Heart right ventricle (tissue), 16 donors: ENCODE measurements at regions not wholly inside any gene's neighbourhood (a gene's known extent, or its start where the extent isn't known, plus 50 kb on each side); places are given as distances from the start of the nearest gene placed in this dataset.

Source experiments
- ATAC-seq, 8 donors: fragments of 200-7000 bp; cut with Tn5 transposase; one replicate each; pipeline ENCODE4 v1.9.1; 2020; ENCODE audit warnings: mild to moderate bottlenecking in 8 of 8, moderate library complexity in 8 of 8, moderate number of reproducible peaks in 1 of 8
- DNase-seq, 2 donors: peaks; one replicate each; pipeline ENCODE4 v3.0.0-alpha.2; 2020
- H3K27ac ChIP-seq, 10 donors: fragments of 200-600 bp; sonication (generic) in 2 of 10; one replicate each; pipeline versions ENCODE4 v1.5.0 to v1.8.0; 2020 to 2022; ENCODE audit warnings: mild to moderate bottlenecking in 3 of 10
- H3K27me3 ChIP-seq, 7 donors: fragments of 200-600 bp; one replicate each; pipeline ENCODE4 v1.8.0; 2021 to 2022; ENCODE audit warnings: mild to moderate bottlenecking in 2 of 7
- H3K36me3 ChIP-seq, 9 donors: fragments of 200-600 bp; sonication (generic) in 1 of 9; one replicate each; pipeline versions ENCODE4 v1.5.0 to v1.8.0; 2020 to 2022; ENCODE audit warnings: mild to moderate bottlenecking in 2 of 9
- H3K4me1 ChIP-seq, 9 donors: fragments of 200-600 bp; sonication (generic) in 1 of 9; one replicate each; pipeline versions ENCODE4 v1.5.0 to v1.8.0; 2020 to 2022; ENCODE audit warnings: mild to moderate bottlenecking in 4 of 9
- H3K4me3 ChIP-seq, 10 donors: fragments of 200-600 bp; sonication (generic) in 2 of 10; one replicate each; pipeline versions ENCODE4 v1.5.0 to v1.8.0; 2020 to 2022; ENCODE audit warnings: mild to moderate bottlenecking in 7 of 10, moderate library complexity in 2 of 10
- H3K9me3 ChIP-seq, 11 donors: fragments of 200-600 bp in 10 of 11; sonication (generic) in 2 of 11; one replicate each; pipeline versions ENCODE4 v1.5.0 to v1.8.0; 2013 to 2022; ENCODE audit warnings: mild to moderate bottlenecking in 2 of 11, control low read depth in 1 of 11, moderate library complexity in 1 of 11
- WGBS, 2 donors: extraction: QIAGEN DNeasy Blood & Tissue Kit; methylation state at CpG; one replicate each; pipeline ENCODE4 v1.1.7; 2013; ENCODE audit warnings: inconsistent platforms in 1 of 2; 5-methylcytosine and 5-hydroxymethylcytosine counted together
- intact Hi-C, 10 donors: fragments of 100-400 bp; cut with DNase I; formaldehyde crosslinking; loops; one replicate each; pipeline versions ENCODE4 v1.11.1 to v1.14.2; 2022
- TF ChIP-seq, protein P1 (sequence below), 9 donors: fragments of 200-600 bp; sonication (generic) in 2 of 9; IDR thresholded peaks; one replicate each; pipeline versions ENCODE4 v1.5.0 to v1.8.0; 2021 to 2022; ENCODE audit warnings: antibody characterized with exemption in 9 of 9, mild to moderate bottlenecking in 5 of 9, moderate library complexity in 1 of 9
- donor health status: Arrhythmogenic right ventricular cardiomyopathy.
- donor health status: ischemic (EF 13 %, LVEDD 7.1; RV severe dilation, severe dysfunction).
- donor health status: healthy with polysubstance abuse.
- donor health status: DM: no; HTN: yes; CAD: no.
- donor health status: DM: no; HTN: no; CAD: no.
- donor health status: ischemic (EF 25% LVEDD 6.9; RV normal size, moderate dysfunction).
- donor health status: ischemic (EF 25% LVEDD 5.7; RV mildly dilated, moderate dysfunction).
- donor health status: healthy.
- donor health status: DM: yes; HTN: yes; CAD: no.
- donor health status: Ischemic cardiomyopathy.
- donor health status: ischemic (EF 35%, LVEDD 5.7; RV mildly dilated, moderate dysfunction).
- donor health status: nonischemic (EF 11% LVEDD 7.7; RV severe dilation, severe dysfunction).
- donor health status: DM: yes; HTN: yes; CAD: no.
- donor health status: PGD.
- donor health status: ischemic (EF 29% LVEDD 5.4; RV normal size, mild dysfunction).
- donor health status: nonischemic (EF 23%, LVEDD 6.1; RV moderate dilation, normal function).

DNA sequence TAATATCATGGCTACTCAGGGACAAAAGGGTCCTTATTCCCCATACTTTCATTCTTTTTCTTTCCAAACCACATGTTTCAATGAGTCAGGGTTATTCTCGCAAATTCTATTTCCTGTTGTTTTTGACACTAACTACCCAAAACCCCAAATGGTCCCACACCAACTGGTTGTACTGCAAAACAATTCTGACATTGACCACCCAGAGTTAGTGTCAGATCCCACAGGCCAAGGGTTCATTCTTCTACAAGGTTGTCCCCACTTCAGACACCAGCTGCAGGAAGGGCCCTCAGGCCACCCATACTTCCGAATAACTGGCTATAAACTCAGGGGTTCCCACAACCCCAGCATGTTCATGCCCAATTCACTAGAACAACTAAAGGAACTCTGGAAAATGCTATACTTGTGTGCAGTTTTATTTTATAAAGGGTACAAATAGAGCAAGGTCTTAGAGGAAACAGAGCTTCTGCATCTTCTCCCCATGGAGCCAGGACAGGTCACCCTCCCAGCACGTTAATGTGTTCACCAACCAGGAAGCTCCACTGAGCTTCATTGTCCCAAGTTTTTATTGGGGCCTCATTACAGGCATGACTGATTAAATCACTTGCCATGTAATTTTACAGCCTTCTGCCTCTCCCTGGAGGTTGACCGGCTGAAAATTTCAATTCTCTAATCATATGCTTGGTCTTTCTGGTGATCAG lies 334.8 kb downstream of the DRD1 start:
- Histone ChIP-seq H3K27me3 (peaks cover 0 to 13% (median 0%) of the 10 kb centered on the region in 7 donors), H3K36me3 (no peaks in the 10 kb centered on the region), H3K4me3 (no peak overlapping the region), H3K27ac (no peak overlapping the region), H3K4me1 (no peaks in the 10 kb centered on the region), H3K9me3 (peaks cover 0 to 16% (median 0%) of the 10 kb centered on the region in 11 donors)
- DNase-seq (no peak), ATAC-seq (no peak)
- intact Hi-C loops: no loop called here
- TF ChIP-seq, protein P1, sequence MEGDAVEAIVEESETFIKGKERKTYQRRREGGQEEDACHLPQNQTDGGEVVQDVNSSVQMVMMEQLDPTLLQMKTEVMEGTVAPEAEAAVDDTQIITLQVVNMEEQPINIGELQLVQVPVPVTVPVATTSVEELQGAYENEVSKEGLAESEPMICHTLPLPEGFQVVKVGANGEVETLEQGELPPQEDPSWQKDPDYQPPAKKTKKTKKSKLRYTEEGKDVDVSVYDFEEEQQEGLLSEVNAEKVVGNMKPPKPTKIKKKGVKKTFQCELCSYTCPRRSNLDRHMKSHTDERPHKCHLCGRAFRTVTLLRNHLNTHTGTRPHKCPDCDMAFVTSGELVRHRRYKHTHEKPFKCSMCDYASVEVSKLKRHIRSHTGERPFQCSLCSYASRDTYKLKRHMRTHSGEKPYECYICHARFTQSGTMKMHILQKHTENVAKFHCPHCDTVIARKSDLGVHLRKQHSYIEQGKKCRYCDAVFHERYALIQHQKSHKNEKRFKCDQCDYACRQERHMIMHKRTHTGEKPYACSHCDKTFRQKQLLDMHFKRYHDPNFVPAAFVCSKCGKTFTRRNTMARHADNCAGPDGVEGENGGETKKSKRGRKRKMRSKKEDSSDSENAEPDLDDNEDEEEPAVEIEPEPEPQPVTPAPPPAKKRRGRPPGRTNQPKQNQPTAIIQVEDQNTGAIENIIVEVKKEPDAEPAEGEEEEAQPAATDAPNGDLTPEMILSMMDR (IDR thresholded peaks at IDR 0.05): no peak
- WGBS, 2 donors: 85 to 90% methylated on average over 4 of the region's 4 CpGs

DNA sequence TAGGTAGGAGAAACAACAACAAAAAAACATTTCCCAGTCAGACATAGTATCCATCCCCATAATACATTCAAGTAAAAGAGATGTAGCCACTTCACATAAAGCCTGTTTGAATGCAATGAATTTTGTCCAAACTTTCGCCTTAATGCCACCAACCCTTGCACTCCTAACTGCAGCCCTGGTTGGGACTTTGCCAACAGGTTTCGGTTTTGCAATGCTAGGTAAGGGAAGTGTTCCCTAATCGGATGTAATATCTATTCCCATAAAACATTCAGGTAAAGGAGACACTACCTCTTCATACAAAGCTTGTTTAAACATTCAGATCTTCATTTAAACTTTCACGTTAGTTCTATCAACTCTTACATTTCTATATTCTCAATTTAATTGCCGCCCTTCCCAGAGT lies 336.1 kb downstream of the DRD1 start:
- no peak overlapping the region for H3K4me3 ChIP-seq
- WGBS, 2 donors: 77 to 81% methylated on average over 5 of the region's 5 CpGs
- TF ChIP-seq, protein P1 (IDR thresholded peaks at IDR 0.05): no peak
- H3K4me1 ChIP-seq: no peaks in the 10 kb centered on the region
- H3K9me3 ChIP-seq: peaks cover 0 to 16% (median 0%) of the 10 kb centered on the region in 11 donors
- ATAC-seq: no peak
- H3K36me3 ChIP-seq: no peaks in the 10 kb centered on the region
- peaks cover 0 to 13% (median 0%) of the 10 kb centered on the region in 7 donors for H3K27me3 ChIP-seq
- no peak overlapping the region for H3K27ac ChIP-seq
- no peak for DNase-seq
- intact Hi-C loops: no loop called here

DNA sequence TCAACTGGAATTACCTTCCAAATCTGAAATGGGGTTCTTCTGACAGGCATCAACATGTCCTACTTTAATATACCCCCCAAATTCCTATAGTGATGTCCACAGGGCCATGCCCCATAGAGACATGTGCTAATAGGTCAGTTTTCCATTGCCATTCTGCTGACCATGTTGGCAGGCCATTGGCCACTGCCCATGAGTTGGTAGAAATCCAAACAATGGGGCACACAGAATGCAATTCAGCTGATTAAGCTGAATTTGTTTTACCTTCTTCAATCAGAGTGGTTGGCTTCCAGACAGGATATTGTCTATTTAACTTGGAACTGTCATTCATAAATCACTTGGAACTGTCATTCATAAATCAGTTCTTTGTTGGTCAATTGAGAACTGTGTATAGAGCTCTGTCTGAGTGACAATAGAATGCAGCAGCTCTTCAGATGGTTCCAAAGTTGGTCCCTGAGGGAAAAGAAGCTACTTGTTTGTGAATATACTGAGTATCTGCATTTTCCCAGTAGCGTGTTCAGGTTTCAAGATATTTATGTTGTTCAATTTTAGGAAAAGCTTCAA lies 336.9 kb downstream of the DRD1 start:
- Histone ChIP-seq H3K4me1 (no peaks in the 10 kb centered on the region), H3K4me3 (no peak overlapping the region), H3K9me3 (peaks cover 0 to 16% (median 0%) of the 10 kb centered on the region in 11 donors), H3K27ac (no peak overlapping the region), H3K27me3 (peaks cover 0 to 13% (median 0%) of the 10 kb centered on the region in 7 donors), H3K36me3 (no peaks in the 10 kb centered on the region)
- TF ChIP-seq, protein P1 (IDR thresholded peaks at IDR 0.05): no peak
- no peak for DNase-seq
- intact Hi-C loops: no loop called here
- 84 to 86% methylated on average over 1 of the region's 1 CpG for WGBS, 2 donors
- no peak for ATAC-seq

DNA sequence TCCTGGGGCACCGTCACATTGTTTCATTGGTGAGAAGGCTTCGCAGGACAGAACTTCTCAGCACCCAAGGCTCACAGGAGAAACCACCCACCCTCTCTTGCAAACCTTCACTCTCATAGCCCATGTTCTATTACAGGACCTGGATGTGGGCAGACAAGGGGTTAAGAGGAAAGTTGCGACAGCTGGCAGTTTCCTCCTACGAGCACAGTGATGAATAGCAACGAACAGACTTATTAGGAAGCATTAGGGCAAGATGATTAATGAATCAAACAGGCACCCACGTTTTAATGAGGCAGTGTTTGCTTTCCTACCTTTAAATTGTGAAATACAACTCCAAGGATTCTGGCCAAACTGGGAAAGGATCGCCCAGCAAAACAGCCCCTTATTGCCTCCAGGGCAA lies 339.3 kb downstream of the DRD1 start:
- Histone ChIP-seq H3K9me3 (peaks cover 0 to 9% (median 0%) of the 10 kb centered on the region in 11 donors), H3K36me3 (no peaks in the 10 kb centered on the region), H3K4me3 (no peak overlapping the region), H3K27me3 (peaks cover 0 to 8% (median 5%) of the 10 kb centered on the region in 7 donors), H3K4me1 (no peaks in the 10 kb centered on the region), H3K27ac (no peak overlapping the region)
- no peak for ATAC-seq
- 42 to 48% methylated on average over 7 of the region's 7 CpGs for WGBS, 2 donors
- TF ChIP-seq, protein P1 (IDR thresholded peaks at IDR 0.05): no peak
- no peak for DNase-seq
- intact Hi-C loops: no loop called here
